Left renal pelvis (tissue), 4 donors: ENCODE measurements at regions not wholly inside any gene's neighbourhood (a gene's known extent, or its start where the extent isn't known, plus 50 kb on each side); places are given as distances from the start of the nearest gene placed in this dataset.

Experiments used
- DNase-seq, 4 donors: peaks; one replicate each; pipeline ENCODE4 v3.0.0-alpha.2; 2013; ENCODE audit warnings: low read depth in 4 of 4, low spot score in 3 of 4

DNA sequence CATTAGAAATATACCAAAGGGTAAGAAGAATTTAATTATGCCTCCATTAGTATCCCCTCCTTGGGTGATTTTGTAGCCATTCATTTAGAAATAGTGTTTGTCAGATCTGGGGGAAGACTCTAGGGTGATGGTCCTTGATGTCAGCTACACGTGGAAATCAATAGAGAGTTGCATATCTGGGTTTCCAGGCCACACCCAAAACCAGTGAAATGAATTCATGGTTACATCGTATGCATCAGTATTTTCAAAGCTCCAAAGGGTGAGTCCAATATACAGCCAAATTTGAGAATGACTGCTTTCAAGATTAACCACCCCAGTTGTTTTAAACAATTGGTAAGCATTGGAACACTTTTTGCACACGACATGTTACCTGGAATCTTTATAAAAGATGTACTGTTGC is 173.4 kb upstream of the SGCD start:
- no peak for DNase-seq

GRCh38 chr5:156154757-156155156 is 172.2 kb upstream of the SGCD start:
- DNase-seq, result no peak

DNA sequence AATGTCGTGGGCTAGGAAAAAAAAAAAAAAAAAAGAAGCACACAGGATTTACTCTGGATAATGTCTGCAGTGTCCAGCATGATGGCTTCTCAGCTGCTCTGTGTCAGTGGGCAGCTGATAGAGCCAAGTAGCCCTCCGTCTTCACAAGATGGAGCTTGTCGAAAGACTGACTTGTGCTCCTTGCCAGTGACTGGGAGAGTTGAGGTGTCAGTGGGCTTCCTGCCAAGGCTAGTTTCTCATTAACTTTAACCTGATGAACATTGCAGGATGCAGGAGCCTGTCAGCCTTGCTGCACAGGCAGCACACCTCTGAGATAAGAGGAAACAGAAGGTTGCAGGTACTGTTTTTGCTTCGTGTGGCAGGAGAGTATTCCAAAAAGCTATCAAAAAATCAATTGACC is 171.4 kb upstream of the SGCD start:
- DNase-seq, result peak in 2 of 4 donors; percentile 14 to 50

DNA sequence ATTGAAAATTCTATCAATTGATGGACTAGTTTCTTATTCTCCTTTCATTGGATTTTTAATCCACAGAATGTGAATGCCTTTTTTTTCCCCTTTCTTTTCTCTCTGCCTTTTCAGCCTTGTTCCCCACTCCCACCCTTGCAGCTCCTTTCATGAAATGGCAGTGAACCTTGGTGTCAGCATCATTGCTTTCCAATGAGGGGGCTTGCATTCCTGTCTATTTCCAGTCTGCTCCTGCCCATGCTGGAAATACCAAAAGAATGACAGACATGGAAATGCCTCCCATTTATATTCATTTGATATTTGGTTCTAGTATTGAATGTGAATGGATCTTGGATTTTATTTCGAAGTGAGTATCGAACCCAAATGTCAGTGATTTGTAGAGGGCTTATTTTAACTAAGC is 162.7 kb upstream of the SGCD start:
- no peak for DNase-seq

DNA sequence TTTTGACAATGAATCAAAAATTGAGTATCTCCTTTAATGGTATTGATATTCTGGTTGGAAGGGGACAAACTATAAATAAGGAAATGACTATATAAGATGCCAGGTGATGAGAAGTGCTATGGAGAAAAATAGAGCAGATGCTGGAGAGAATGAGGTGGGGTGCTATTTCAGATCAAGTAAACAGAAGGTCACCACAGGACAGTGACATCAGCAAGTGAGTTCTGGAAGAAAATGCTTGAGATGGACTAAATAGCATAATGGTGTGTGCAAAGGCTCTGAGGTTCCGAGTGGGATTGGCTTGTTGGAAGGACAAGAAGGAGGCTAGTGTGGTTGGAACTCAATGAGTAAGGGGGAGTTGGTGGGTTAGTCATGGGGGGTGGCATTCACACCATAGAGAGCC is 157.5 kb upstream of the SGCD start:
- DNase-seq, result no peak

DNA sequence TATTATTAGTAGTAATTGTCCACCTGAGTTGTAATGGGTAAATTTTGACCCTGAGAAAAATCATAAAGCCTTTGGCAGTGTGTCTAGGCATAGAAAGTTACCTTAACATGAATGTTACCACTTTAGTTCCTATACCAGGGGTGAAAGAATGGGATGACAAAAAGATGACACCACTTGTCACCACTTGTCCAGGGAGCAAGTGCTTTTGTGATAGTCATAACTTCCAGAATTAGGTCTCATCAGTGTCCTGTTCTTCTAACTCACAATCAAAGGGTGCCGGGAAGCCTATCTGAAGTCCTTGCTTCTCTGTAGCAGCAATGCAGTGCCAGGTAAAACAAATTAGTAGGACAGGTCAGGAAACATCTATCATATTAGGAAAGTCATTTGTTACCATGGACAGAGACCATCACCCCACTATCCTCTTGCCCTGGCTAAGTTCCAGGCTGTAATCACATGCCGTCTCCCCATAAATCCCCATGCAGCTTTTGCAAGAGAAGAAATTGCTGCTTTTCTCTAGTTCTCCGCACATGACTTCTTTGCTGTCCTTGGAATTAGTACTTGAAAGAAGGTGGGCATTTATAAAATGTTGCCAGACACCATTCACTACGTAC is 156.5 kb upstream of the SGCD start:
- DNase-seq, result no peak

- DNase-seq, result no peak
These were observed 152.7 kb upstream of the SGCD start for GRCh38 chr5:156174225-156174624.

DNA sequence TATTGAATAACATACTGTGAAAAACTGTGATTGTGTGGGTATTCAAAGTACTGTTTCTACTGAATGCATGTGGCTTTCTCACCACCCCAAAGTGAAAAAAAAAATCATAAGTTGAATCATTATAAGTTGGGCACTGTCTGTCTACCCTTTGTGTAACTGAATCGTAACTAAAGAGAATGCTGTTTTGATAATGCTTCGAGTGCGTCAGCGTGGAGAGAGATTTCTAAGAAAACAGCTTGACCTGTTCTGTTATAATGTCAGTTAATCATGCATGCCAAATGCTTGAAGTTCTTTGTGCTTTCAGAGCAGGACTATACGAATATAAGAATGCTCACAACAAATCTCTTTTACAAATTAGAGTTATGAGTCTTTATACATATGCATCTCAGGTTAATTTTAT is 148.8 kb upstream of the SGCD start:
- no peak for DNase-seq

DNA sequence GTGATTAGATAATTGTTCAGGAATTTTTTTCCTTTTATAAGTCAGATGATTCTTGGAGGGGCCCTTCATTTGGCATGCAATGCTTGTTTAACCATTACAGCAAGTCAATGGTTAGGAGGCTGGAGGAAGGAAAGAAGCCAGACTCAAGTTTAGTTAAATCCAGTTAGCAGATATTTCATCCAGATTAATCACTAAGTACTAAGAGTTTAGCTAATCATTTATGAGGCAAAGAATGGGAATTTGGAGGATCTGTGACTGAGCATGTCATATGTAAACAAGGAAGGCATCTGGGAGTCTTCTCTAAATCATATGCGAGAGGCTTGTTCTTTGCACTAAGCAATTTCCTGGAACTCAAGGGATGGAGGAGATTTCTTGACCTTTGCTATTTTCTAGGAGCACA is 145.3 kb upstream of the SGCD start:
- DNase-seq, result no peak

- no peak for DNase-seq
These were observed 144.6 kb upstream of the SGCD start for GRCh38 chr5:156182174-156182967.

DNA sequence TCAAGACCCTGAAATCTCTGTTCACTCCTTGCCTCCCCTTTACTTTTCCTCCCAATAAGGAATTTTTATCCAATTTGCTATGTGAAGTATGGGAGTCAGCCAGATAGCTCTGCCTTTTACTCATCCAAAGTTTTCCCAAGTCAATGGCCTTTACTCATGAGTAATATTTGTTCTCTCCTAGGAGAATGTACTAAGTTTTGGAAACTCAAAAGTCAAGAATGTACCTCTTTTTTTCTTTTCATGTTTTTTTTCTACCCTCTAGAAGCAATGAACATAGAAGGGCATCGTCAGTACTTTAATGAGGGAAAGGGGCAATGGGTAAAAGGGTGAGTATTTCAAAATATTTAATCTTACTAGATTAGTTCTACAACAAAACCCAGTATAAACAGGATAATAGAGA is 140.2 kb upstream of the SGCD start:
- no peak for DNase-seq

- no peak for DNase-seq
These were observed 138.9 kb upstream of the SGCD start for GRCh38 chr5:156188016-156188415.

GRCh38 chr5:156189628-156190027 is 137.3 kb upstream of the SGCD start:
- no peak for DNase-seq

DNA sequence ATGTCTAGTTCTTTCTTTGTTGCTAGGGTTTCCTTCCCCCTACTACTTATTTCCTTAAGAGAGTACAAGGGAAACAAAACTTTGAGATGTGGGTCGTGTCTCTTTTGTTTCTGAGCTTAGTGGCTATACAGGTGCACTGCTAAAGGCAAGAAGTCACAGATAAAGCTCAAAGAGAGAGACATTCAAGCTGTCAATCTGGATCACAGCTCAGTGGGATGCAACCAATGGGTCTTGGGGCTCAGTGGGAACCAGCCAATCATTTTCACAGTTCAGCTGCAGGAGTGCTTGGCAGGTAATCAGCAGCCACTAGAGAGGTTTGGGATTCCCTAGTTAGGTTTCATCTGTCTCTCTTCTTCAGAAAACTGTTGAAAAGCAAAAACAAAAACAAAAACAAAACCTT is 135.4 kb upstream of the SGCD start:
- no peak for DNase-seq

DNA sequence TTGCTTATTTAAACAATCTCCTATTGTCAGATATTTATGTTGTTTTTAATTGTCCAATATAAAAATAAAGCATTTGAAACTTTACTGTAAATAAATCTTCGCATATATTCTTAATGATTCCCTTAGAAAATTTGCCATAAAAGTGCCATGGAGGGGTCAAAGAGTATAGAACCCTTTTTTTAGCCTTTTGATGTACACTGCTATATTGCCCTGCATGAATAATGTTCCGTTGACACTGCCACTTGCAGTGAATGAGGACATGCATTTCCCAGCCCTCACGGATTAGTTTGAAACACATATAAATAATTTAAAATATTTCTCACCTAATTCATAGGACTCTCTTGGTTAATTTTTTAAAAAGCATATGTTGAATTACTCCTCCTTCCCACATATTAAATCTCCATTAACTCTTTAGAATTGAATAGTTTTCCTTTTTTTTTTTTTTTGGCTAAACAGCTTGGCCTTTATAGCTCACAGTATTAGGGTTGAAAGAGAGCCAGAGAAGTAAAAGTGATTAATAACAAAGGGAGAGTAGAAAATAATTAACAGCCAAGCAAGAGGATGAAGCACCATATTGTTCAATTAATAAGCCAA is 129.8 kb upstream of the SGCD start:
- DNase-seq, result no peak

GRCh38 chr5:156199045-156199444 is 127.9 kb upstream of the SGCD start:
- DNase-seq, result no peak

DNA sequence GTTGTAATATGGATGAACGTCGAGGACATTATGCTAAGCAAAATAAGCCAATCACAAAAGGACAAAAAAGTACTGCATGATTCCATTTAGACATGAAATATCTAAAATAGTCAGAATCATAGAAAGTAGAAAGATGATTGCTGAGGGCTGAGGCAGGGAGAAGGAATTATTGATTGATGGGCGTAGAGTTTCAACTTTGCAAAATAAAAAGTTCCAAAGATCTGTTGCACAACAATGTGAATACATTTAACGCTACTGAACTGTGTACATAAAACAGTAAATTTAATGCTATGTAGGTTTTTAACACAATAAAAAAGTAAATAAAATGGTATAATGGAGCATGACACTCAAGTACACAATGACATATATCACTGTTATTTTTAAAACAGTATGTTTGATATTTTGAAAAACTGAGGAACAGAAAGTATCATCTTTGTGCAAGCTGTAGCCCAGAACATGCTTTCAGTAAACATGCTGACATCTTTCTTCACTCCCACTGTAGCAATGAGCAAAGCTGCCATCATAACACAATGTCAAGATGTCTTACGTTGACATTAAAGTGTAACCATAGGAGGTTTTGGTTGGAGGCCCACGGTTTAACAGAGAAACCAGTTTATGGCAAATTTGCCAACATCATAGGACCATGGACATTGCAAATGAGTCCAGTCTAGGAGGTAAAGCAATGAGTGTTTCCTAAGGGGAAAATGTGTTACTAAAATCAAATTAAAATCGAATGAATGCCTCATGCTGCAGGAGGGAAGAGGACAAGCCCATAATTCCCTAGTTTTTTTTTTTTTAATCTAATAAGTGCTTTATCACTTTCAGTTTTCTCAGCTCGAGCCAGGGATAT is 125.8 kb upstream of the SGCD start:
- DNase-seq, result no peak

DNA sequence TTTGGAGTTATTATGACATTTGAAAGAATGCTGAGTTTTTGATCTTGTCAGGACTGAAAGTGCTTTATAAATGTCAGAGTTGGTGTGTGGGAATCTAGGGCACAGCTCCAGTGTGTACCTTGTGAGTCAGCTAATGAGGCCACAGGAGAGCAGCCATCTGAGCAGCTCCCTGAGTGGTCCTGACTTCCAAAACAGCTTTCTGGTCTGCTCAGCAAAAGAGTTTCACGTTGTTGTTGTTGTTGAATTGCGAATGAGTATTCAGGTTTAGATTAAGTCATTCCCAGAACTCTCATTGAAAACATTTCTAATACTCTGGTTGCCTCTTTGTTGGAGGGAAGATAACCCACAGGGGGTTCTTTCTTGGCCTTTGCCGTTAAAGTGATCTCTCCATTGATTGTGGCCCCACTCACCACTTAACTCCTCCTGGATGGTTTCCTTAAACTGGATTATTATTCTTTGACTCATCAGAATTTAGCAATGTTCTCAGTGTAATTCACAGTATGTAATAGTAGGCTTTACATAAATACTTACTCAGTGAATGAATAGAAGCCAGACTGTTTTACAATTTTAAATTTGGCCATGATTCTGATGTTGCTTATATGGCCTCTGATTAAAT is 125.1 kb upstream of the SGCD start:
- DNase-seq, result no peak

GRCh38 chr5:156208271-156208670 is 118.7 kb upstream of the SGCD start:
- no peak for DNase-seq

- no peak for DNase-seq
These were observed 108.4 kb upstream of the SGCD start for GRCh38 chr5:156218367-156219158.
